B cell (primary cell): ENCODE measurements at regions not wholly inside any gene's neighbourhood (a gene's known extent, or its start where the extent isn't known, plus 50 kb on each side); places are given as distances from the start of the nearest gene placed in this dataset.

ENCODE experiments used
- CTCF ChIP-seq: fragments of 200-600 bp; IDR thresholded peaks from one replicate; pipeline ENCODE4 v1.8.0; 2022; ENCODE audit warnings: antibody characterized with exemption, mild to moderate bottlenecking
- EZH2 ChIP-seq: IDR thresholded peaks from 2 replicates; pipeline ENCODE4 v1.6.1; 2012; ENCODE audit warnings: borderline replicate concordance, low read depth, mild to moderate bottlenecking, moderate library complexity, low read length; ENCODE audit not compliant: insufficient read depth, poor library complexity, severe bottlenecking

DNA sequence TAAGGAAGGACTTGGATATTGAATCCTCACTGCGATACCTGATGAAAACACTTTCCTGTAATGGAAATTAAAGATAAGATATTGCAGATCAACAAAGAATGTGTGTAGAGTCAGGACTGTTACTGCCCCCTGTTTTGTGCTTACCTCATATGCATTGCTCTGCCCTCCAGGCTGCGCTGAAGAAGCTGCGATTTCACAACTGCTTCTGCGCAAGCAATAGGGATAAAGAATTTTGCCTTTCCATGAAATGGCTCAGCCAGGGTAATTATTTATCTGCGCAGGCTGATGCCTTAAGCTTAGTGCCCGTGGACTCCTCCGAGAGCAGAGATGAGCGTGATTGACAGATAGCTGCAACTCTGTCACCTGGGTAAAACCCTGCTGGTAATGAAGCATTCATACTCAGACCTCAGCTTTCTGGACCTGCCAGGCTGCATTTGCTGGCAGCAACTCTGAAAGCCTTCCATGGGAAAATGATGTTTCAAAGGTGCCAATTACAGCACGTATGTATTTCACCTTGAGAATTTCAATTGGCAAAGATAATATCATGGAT is 370.6 kb downstream of the SAMD5 start:
- TF ChIP-seq CTCF (no peak), EZH2 (no peak)
